CD4-positive, alpha-beta T cell treated with Interleukin-17A for 1 hour (primary cell): ENCODE measurements at regions not wholly inside any gene's neighbourhood (a gene's known extent, or its start where the extent isn't known, plus 50 kb on each side); places are given as distances from the start of the nearest gene placed in this dataset.

Experiments used
- DNase-seq: peaks from one replicate; pipeline ENCODE4 v3.0.0-alpha.2; 2020

DNA sequence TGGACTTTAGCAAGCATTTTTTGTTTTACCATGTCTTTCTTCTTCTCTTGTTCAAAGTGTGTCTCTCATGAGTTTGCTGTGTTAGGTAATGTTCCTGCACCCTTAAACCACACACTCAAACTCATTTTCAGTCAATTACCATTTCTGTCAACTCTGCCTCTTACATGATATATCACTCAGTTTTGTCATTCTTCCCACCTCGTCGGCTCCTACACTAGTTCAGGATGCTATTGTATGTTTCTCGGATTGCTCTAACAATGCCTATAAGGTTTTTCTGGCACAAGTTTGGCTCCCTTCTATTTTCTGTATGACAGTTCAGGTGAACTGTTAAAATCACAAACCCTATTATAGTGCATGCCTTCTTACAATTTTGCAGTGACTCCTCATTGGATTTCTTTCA is 260.8 kb upstream of the NAV3 start:
- DNase-seq = no peak

- DNase-seq = no peak
Measured at GRCh38 chr12:77560714-77561113, 270.0 kb upstream of the NAV3 start.

DNA sequence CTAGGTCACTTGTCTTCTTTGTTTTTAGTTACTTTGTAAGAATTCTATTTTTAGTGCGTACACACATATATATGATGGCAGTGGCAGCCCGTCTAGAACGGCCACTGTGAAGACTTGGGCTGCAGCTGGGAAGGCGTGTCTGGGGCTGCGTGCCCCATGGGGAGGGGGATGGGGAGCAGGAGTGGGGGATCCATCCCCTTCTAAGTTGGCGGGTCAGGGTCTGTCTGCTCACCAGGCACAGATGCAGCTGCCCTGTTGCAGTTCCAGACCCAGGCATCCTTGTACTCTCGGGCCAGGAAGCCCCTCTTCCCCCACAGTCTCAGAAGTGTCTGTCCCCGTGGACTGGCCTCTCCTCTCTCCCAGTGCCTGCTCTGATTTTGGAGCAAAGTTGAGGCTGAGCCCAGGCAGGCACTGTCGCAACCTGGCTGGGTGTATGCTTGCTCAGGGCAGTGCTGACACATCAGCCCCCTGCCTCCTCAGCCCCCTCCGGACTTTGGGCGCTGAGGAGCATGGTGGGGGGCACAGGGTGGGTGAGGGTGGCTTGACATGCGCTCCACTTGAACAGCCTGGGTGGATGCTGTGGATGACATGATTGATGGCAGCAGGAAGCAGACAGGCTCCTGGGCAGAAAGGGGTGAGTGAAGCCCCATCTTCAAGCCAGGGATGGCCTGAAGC is 271.2 kb upstream of the NAV3 start:
- no peak for DNase-seq

DNA sequence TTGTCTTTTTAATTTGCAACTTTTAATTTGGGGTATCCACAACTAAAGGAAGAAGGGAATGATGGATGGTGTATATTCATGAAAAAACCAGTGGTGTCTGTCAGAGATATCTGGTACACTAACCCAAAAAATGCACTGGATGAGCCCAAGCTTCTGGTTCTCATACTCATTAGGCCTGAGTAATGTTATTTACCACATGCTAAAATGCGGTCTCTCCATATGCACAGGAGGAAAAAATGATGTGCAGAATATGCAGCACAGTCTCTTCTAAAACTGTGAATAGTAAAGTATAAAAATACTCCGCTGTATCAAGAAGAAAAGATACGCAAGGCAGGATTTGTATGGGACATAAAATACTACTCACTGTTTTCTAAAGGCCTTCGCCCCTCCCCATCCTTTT is 275.6 kb upstream of the NAV3 start:
- no peak for DNase-seq

GRCh38 chr12:77553976-77554619 is 276.6 kb upstream of the NAV3 start:
- DNase-seq = no peak

DNA sequence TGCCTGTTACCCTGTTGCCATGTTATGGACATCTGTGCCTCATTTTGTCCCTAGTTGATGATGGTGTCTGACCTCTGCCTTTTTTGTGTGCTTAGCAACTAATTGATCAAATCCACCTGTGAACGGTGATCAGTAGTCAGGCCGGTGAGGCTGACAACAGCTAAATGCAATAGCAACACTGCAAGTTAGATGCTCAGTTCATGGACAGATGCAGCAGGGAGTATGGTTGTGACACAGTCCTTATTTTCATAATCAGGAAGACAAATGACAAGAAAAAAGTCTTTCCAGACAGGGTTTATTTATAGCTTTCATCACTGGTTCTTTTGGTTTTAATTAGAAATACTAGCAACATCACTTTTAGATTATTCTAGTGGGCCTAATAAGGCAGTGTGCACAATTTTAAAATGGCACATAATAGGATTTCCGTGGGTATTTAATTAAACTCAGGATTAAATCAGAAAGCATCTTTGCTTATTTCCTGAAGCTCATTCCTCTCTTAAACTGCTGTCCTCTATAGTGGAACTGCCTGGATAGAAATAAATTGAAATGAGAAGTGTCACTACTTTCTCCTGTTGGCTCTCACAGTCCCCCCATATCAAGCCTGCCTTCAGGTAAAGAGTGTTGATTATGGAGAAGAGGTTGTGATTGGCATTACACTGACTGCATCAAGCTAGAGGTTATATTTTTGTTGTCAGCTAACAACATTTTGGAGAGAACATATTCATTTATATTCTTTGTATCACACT is 281.1 kb upstream of the NAV3 start:
- DNase-seq = no peak

- DNase-seq = no peak
Measured at GRCh38 chr12:77548797-77549196, 281.9 kb upstream of the NAV3 start.

DNA sequence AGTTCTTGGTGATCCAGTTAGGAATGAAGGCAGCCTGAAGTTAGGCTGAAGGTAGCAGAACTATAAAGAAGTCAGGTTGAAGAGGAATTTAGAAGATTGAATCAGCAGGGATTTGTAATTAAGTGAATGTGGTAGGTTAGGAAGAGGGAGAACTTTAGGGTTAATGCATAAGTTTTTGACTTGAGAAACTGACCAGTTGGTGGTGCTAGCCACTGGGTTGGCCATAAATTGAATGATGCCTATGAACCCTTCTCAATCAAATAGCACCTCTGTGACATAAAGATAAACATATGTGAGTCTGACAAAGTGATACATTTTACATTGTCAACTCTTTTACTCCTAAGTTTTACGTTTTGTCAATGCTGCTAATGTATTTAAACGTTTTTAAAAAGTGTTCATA is 290.6 kb upstream of the NAV3 start:
- DNase-seq = no peak

DNA sequence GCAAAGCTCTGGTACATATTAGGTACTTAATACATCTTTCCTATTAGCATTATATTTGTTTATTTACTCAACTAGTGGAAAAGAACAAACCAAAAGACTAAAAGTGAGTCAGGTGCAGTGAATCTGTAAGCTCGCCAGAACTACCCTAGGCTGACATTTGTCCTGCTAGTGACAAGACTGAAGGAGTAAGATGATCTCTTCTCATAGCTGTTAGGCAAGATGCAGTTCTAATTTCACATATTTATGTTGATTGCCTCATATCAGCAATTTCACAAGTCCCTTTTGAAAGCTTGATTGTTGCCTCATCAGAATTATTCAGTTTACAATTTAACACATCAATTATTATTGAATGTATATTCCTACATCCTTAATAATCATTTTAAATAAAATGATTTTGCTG is 293.0 kb upstream of the NAV3 start:
- DNase-seq = no peak

DNA sequence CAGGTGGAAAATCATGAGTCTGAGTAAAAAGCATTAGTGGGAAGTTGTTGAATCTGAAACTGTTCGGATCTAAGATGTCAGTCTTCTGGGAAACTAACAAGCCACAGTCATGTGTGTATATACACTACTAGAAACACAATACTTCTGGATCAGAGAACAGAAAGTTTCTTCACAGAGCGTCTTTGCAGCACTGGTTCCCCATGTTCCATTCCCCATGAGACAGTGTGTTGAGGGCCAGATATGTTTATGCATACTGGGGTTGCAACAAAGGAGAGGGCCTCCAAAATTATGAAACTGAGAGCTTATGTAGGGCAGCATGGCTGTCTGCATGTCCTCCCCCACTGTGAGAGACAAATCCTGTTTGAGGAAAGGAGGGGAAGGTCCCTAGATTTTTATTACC is 295.0 kb upstream of the NAV3 start:
- no peak for DNase-seq

- no peak for DNase-seq
Measured at GRCh38 chr12:77531912-77532311, 298.8 kb upstream of the NAV3 start.

- DNase-seq = no peak
Measured at GRCh38 chr12:77522247-77522646, 308.4 kb upstream of the NAV3 start.

DNA sequence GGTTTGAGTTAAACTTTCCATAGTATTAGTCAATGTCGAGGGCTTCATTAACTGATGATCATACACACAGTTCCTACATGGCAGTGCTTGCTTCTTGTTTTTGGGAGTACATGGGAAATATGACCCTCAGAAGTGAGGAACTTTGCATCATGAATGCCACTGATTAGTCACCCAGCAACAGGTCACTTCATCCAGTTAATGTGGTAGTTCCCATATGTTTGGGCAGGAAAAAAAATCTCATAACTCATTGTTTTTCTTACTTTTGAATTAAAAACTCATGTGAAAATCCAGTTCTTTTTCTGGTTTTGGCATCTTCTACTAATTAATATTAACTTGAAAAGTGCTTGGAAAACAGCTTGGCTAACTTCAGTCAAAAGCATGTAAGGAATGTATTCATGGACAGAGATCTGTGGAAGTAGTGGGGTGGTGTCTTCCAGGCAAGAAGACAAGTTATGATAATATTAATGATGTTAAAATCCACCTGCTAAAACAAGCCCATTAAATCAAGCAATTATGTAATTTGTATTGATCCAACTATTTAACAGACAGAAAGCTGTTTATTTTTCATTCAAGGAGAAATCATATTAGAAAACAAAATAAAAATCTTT is 309.1 kb upstream of the NAV3 start:
- DNase-seq = no peak

GRCh38 chr12:77514511-77514910 is 316.2 kb upstream of the NAV3 start:
- DNase-seq = no peak

DNA sequence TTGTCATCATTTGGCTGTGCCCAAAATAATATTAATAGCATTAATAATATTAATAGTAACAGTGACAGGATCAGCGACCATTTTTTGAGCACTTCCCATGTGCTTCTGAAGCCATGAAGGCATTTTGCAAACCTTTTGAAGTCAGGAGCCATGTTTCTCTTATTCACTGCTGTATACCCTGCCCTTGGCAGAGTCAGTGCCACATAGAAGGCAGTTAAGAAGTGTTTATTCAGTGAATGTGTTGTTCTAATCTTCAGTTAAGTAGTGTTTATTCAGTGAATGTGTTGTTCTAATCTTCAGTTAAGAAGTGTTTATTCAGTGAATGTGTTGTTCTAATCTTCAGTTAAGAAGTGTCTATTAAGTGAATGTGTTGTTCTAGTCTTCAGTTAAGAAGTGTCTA is 319.7 kb upstream of the NAV3 start:
- no peak for DNase-seq

GRCh38 chr12:77504466-77504865 is 326.2 kb upstream of the NAV3 start:
- no peak for DNase-seq

GRCh38 chr12:77500089-77500488 is 330.6 kb upstream of the NAV3 start:
- DNase-seq = no peak

GRCh38 chr12:77497647-77498046 is 333.0 kb upstream of the NAV3 start:
- no peak for DNase-seq

DNA sequence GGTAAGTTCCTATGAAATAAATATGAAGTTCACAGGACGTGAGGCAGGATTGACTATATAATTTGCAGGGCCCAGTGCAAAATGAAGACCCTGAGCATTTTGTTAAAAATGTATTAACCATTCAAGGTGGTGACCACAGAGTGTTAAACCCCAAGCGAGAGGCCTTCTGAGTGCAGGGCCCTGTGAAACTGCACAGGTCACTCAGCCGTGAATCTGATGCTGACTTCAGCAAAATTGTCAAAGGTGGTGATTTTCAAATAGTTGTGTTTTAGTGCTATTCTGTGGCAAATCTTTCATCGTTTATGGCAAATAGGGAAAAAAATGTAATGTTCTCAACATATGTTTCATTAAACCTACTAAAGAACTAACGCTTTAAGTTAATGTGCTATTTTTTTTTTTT is 334.0 kb upstream of the NAV3 start:
- no peak for DNase-seq

- no peak for DNase-seq
Measured at GRCh38 chr12:77494296-77494695, 336.4 kb upstream of the NAV3 start.

DNA sequence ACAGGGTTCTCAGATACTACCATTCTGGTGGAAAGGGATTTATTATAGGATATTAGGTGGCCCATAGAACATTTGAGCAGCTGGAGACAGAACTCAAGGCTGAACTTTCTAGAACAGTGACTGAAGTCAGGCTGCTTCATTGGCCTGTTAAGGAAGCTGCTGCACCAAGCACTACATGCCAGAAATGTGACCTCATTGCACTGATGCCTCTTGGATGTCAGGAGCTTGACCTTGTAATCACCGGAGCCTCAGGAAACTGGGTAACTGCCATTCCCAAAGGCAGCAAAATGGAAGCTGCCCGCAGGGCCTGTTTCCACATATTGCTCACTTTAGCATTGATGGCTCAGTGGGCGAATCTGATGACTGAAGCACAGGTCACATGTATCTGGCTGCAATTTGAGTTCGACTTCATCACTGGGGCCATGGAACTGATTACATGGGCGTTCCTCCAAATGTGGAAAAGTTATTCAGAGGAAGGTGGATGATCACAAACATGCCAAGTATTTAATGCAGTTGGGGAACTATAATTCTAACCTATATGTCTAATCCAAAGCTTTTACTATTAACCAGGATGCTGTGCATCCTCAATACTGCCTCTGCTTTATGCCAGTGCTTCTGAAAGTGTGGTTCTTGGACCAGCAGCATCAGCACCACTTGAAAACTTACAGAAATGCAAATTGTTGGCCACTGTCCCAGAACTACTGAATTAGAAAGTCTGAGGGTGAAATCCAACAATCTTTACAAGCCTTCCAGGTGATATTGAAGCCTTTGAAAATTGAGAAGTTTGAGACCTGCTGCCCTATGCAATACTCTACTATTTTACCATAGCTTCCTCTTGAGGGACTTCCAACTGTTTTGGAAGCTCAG is 337.2 kb upstream of the NAV3 start:
- DNase-seq = no peak

DNA sequence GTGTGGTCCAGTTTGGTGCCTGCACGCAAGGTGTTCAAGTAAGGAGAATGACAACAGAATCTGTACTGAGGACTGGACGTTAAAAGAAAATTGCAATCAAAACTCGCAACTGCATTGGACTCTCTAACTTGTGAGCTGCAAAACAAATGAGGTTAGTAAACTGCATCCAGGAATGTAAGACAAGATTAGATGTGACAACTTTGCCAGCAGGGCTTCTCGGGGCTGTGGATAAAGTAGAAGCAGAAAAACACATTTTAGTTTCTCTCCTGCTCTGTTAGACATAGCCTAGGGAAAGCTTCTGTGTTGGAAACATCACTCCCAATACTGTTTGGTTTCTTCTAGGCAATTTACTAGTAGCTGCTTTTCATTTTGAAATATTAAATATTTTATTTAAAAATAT is 338.2 kb upstream of the NAV3 start:
- no peak for DNase-seq
